NCI-H1417 (cell line): ENCODE measurements at regions not wholly inside any gene's neighbourhood (a gene's known extent, or its start where the extent isn't known, plus 50 kb on each side); places are given as distances from the start of the nearest gene placed in this dataset.

ENCODE experiments used
- DNase-seq, 3 experiments: peaks; one replicate each; lab custom pipeline; 2025; lab: John Stamatoyannopoulos, UW

- no peak for DNase-seq
Measured at GRCh38 chr9:82583524-82583923, 479.4 kb downstream of the RASEF start.

- DNase-seq: no peak
Measured at GRCh38 chr9:82584349-82584863, 478.5 kb downstream of the RASEF start.

GRCh38 chr9:82586918-82587356, 476.0 kb downstream of the RASEF start:
- no peak for DNase-seq

- peak in 1 of 3 experiments; percentile 58 for DNase-seq
Measured at GRCh38 chr9:82588301-82589180, 474.4 kb downstream of the RASEF start.

GRCh38 chr9:82590845-82591244, 472.1 kb downstream of the RASEF start:
- no peak for DNase-seq

- no peak for DNase-seq
Measured at GRCh38 chr9:82593501-82593900, 469.4 kb downstream of the RASEF start.

GRCh38 chr9:82597241-82598203, 465.4 kb downstream of the RASEF start:
- DNase-seq: peak in 2 of 3 experiments; percentile 47 to 66

- DNase-seq: peak in 2 of 3 experiments; percentile 5 to 55
Measured at GRCh38 chr9:82598241-82599039, 464.5 kb downstream of the RASEF start.

GRCh38 chr9:82599336-82599949, 463.5 kb downstream of the RASEF start:
- DNase-seq: peak in 2 of 3 experiments; percentile 30 to 69

- peak in 2 of 3 experiments; percentile 26 to 65 for DNase-seq
Measured at GRCh38 chr9:82600536-82601292, 462.2 kb downstream of the RASEF start.

- peak in 1 of 3 experiments; percentile 65 for DNase-seq
Measured at GRCh38 chr9:82601293-82601771, 461.6 kb downstream of the RASEF start.

- DNase-seq: peak in 1 of 3 experiments; percentile 35
Measured at GRCh38 chr9:82604947-82605656, 457.8 kb downstream of the RASEF start.

- DNase-seq: no peak
Measured at GRCh38 chr9:82605657-82606031, 457.3 kb downstream of the RASEF start.

- peak in 1 of 3 experiments; percentile 45 for DNase-seq
Measured at GRCh38 chr9:82606071-82606470, 456.9 kb downstream of the RASEF start.

- DNase-seq: peak; percentile 55 to 89 (median 70)
Measured at GRCh38 chr9:82606492-82607382, 456.2 kb downstream of the RASEF start.

GRCh38 chr9:82608487-82608886, 454.5 kb downstream of the RASEF start:
- no peak for DNase-seq

- no peak for DNase-seq
Measured at GRCh38 chr9:82612942-82613341, 450.0 kb downstream of the RASEF start.

- no peak for DNase-seq
Measured at GRCh38 chr9:82613498-82613897, 449.4 kb downstream of the RASEF start.
